ENCODE measurements at regions not wholly inside any gene's neighbourhood (a gene's known extent, or its start where the extent isn't known, plus 50 kb on each side); places are given as distances from the start of the nearest gene placed in this dataset.

GRCh38 chr15:72998226-72998625, 54.0 kb upstream of the NEO1 start:
- no peak for TF ChIP-seq CTCF (IDR thresholded peaks at IDR 0.05)
- TF ChIP-seq POLR2AphosphoS5 (IDR thresholded peaks at IDR 0.05; ENCODE audit: insufficient read depth in 1 of 2, low read depth in 1 of 2) = no peak
- no peak for TF ChIP-seq POLR2A (IDR thresholded peaks at IDR 0.05)
